Loucy (cell line): ENCODE measurements at regions not wholly inside any gene's neighbourhood (a gene's known extent, or its start where the extent isn't known, plus 50 kb on each side); places are given as distances from the start of the nearest gene placed in this dataset.

Experiments used
- H2AFZ ChIP-seq: fragments of 200-600 bp; sonication (generic); 2 replicates; pipeline ENCODE4 v1.6.0; 2016; ENCODE audit warnings: antibody characterized with exemption, mild to moderate bottlenecking, low read length, moderate library complexity
- H3F3A ChIP-seq: fragments of 200-600 bp; 2 replicates; pipeline ENCODE4 v1.6.0; 2016; ENCODE audit warnings: antibody characterized with exemption, low read depth, mild to moderate bottlenecking
- H3K27me3 ChIP-seq: fragments of 200-600 bp; sonication (generic); 2 replicates; pipeline ENCODE4 v1.6.1; 2014; ENCODE audit warnings: low read length, mild to moderate bottlenecking; ENCODE audit not compliant: insufficient read depth, poor library complexity, severe bottlenecking
- H3K36me3 ChIP-seq: fragments of 200-600 bp; sonication (generic); 2 replicates; pipeline ENCODE4 v1.6.1; 2016; ENCODE audit warnings: low read length; ENCODE audit not compliant: insufficient read depth
- H3K4me1 ChIP-seq: fragments of 200-600 bp; sonication (generic); 2 replicates; pipeline ENCODE4 v1.5.1; 2014; ENCODE audit warnings: low read length, mild to moderate bottlenecking; ENCODE audit not compliant: insufficient read depth, poor library complexity, severe bottlenecking
- H3K4me2 ChIP-seq: fragments of 200-600 bp; sonication (generic); 2 replicates; pipeline ENCODE4 v1.6.0; 2014; ENCODE audit warnings: antibody characterized with exemption, low read length, low read depth, mild to moderate bottlenecking; ENCODE audit not compliant: poor library complexity, severe bottlenecking
- H3K4me3 ChIP-seq: fragments of 200-600 bp; sonication (generic); 2 replicates; pipeline ENCODE4 v1.5.1; 2014; ENCODE audit warnings: low read length, mild to moderate bottlenecking, mixed read lengths; ENCODE audit not compliant: poor library complexity, severe bottlenecking
- H3K79me2 ChIP-seq: fragments of 200-600 bp; sonication (generic); 2 replicates; pipeline ENCODE4 v1.6.1; 2014; ENCODE audit warnings: low read length; ENCODE audit not compliant: insufficient read depth
- H3K9ac ChIP-seq: fragments of 200-600 bp; sonication (generic); 2 replicates; pipeline ENCODE4 v1.6.0; 2014; ENCODE audit warnings: mild to moderate bottlenecking, low read depth, low read length, moderate library complexity; ENCODE audit not compliant: poor library complexity, severe bottlenecking
- H3K9me2 ChIP-seq: fragments of 200-600 bp; sonication (generic); replicated peaks from 2 replicates; pipeline ENCODE4 v1.6.1; 2016; ENCODE audit warnings: low read depth, low read length, mixed read lengths
- H3K9me3 ChIP-seq: fragments of 200-600 bp; sonication (generic); 2 replicates; pipeline ENCODE4 v1.6.1; 2014; ENCODE audit warnings: mild to moderate bottlenecking, antibody characterized with exemption, low read length, low read depth; ENCODE audit not compliant: insufficient read depth
- H4K20me1 ChIP-seq: fragments of 200-600 bp; sonication (generic); 2 replicates; pipeline ENCODE4 v1.6.0; 2014; ENCODE audit warnings: antibody characterized with exemption, low read length, mild to moderate bottlenecking; ENCODE audit not compliant: insufficient read depth, poor library complexity, severe bottlenecking
- EZH2phosphoT487 ChIP-seq: fragments of 200-600 bp; IDR thresholded peaks from 2 replicates; pipeline ENCODE4 v1.6.1; 2018; ENCODE audit warnings: antibody characterized with exemption, mild to moderate bottlenecking, moderate library complexity, borderline replicate concordance
- TF ChIP-seq, protein P1 (sequence below): fragments of 200-600 bp; sonication (generic); conservative IDR thresholded peaks from 2 replicates; pipeline ENCODE4 v1.5.1; 2014; ENCODE audit warnings: mild to moderate bottlenecking, antibody characterized with exemption, low read length

DNA sequence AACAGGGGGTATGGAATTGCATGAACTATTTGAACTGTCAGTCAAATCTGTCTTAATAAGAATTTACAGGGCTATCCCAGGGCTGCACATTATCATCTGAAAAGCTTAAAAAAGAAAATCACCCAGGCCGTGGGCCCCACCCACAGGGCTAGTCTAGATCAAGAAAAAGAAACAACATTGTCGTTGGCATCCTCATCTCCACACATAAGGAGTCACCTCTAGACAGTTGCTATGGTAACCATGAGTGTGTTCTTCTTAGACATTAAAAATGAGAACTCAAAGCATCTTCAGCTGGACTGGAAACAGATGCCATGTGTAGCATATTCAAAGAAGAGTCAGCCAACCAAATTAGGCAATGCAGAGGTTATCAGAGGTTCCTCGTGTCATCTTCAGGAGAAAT lies 72.3 kb upstream of the CPO start:
- no peak overlapping the region for H2AFZ ChIP-seq
- H3F3A ChIP-seq = no peaks in the 10 kb centered on the region
- no peak overlapping the region for H3K4me3 ChIP-seq
- no peaks in the 10 kb centered on the region for H4K20me1 ChIP-seq
- no peaks in the 10 kb centered on the region for H3K9me2 ChIP-seq
- H3K9me3 ChIP-seq = no peaks in the 10 kb centered on the region
- H3K36me3 ChIP-seq = no peaks in the 10 kb centered on the region
- H3K27me3 ChIP-seq = no peaks in the 10 kb centered on the region
- no peaks in the 10 kb centered on the region for H3K4me1 ChIP-seq
- TF ChIP-seq, protein P1, sequence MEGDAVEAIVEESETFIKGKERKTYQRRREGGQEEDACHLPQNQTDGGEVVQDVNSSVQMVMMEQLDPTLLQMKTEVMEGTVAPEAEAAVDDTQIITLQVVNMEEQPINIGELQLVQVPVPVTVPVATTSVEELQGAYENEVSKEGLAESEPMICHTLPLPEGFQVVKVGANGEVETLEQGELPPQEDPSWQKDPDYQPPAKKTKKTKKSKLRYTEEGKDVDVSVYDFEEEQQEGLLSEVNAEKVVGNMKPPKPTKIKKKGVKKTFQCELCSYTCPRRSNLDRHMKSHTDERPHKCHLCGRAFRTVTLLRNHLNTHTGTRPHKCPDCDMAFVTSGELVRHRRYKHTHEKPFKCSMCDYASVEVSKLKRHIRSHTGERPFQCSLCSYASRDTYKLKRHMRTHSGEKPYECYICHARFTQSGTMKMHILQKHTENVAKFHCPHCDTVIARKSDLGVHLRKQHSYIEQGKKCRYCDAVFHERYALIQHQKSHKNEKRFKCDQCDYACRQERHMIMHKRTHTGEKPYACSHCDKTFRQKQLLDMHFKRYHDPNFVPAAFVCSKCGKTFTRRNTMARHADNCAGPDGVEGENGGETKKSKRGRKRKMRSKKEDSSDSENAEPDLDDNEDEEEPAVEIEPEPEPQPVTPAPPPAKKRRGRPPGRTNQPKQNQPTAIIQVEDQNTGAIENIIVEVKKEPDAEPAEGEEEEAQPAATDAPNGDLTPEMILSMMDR = no peak
- no peak for TF ChIP-seq EZH2phosphoT487
- H3K4me2 ChIP-seq = no peak overlapping the region
- no peak overlapping the region for H3K9ac ChIP-seq
- H3K79me2 ChIP-seq = no peaks in the 10 kb centered on the region

DNA sequence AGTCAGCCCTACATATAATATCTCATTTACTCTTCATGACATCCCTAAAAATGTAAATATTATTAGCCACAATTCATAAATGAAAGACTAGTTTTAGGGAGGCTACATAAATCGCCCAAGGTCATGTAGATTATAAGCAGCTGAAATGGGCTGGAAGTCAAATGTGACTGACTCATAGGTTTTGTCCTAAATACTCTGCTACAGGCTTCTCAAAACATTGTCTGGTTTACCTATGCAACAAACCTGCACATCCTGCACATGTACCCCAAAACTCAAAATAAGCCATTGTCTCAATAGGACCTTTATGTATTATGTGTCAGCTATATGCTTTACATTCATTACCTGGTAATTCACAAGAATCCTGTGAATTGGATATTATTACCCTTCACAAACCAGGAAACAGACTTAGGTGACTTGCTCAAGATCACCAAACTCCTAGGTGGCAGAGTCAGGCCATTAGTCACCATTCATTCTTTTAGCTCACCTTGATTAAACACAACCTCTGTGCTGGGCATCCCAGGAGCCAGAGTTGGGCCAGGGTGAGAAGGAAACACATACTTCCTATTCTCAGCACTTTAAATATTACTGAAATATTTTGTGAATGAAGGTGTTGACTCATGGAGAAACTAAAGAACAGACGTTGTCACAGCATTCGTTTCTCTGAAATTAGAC lies 69.4 kb upstream of the CPO start:
- Histone ChIP-seq H2AFZ (no peak overlapping the region), H3K9me3 (no peaks in the 10 kb centered on the region), H3K9ac (no peak overlapping the region), H3K36me3 (no peaks in the 10 kb centered on the region), H3K79me2 (no peaks in the 10 kb centered on the region), H3K4me3 (no peak overlapping the region), H3K27me3 (no peaks in the 10 kb centered on the region), H4K20me1 (no peaks in the 10 kb centered on the region), H3K4me1 (peaks cover 12% of the 10 kb centered on the region), H3F3A (no peaks in the 10 kb centered on the region), H3K9me2 (no peaks in the 10 kb centered on the region), H3K4me2 (no peak overlapping the region)
- no peak for TF ChIP-seq EZH2phosphoT487
- TF ChIP-seq, protein P1 = no peak

DNA sequence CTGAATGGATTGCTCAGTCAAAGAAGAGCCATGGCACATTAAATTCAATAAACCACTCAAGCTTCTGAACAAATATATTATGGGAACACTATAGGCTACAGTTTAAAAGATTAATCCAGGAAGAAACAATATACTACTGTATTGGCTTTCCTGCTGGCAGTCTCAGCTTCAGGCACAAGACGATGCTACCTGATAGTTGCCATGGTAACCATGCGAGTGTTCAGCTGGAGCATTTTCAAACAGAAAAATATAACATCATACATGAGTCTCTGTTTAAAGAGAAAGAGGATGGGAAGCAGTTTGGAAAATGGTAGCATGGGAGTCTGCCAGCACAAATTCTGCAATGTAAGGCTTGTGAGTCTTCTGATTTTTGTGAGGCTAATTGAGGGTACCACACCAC lies 65.9 kb upstream of the CPO start:
- no peaks in the 10 kb centered on the region for H3F3A ChIP-seq
- H3K4me3 ChIP-seq = no peak overlapping the region
- H3K27me3 ChIP-seq = no peaks in the 10 kb centered on the region
- no peaks in the 10 kb centered on the region for H3K79me2 ChIP-seq
- H3K9me3 ChIP-seq = no peaks in the 10 kb centered on the region
- no peak overlapping the region for H3K4me2 ChIP-seq
- H3K4me1 ChIP-seq = peaks cover 12% of the 10 kb centered on the region
- no peaks in the 10 kb centered on the region for H4K20me1 ChIP-seq
- TF ChIP-seq, protein P1 = no peak
- no peak for TF ChIP-seq EZH2phosphoT487
- no peaks in the 10 kb centered on the region for H3K9me2 ChIP-seq
- no peak overlapping the region for H3K9ac ChIP-seq
- H3K36me3 ChIP-seq = no peaks in the 10 kb centered on the region
- no peak overlapping the region for H2AFZ ChIP-seq
